WTC11 (cell line): ENCODE measurements at regions not wholly inside any gene's neighbourhood (a gene's known extent, or its start where the extent isn't known, plus 50 kb on each side); places are given as distances from the start of the nearest gene placed in this dataset.

Experiments
- ATAC-seq: fragments of 200-7000 bp; cut with Tn5 transposase; 2 replicates; pipeline ENCODE4 v1.10.0; 2021; ENCODE audit warnings: mild to moderate bottlenecking, moderate library complexity
- CTCF ChIA-PET: fragments of 300-600 bp; sonication (Branson Sonifier 250); formaldehyde crosslinking; loops from one replicate; lab custom pipeline; 2021; ENCODE audit warnings: antibody characterized with exemption; lab: Charles Lee
- POLR2A ChIA-PET: fragments of 350-600 bp; sonication (Branson Sonifier 250); formaldehyde crosslinking; loops from one replicate; lab custom pipeline; 2021; ENCODE audit warnings: antibody characterized with exemption; lab: Charles Lee
- DNase-seq: peaks from one replicate; pipeline ENCODE4 v3.0.0; 2021; ENCODE audit warnings: low spot score
- H3K27ac Mint-ChIP-seq: 2 replicates; pipeline ENCODE4 v1.8.0; 2021; ENCODE audit warnings: mixed read lengths
- H3K27me3 Mint-ChIP-seq: 2 replicates; pipeline ENCODE4 v1.8.0; 2021; ENCODE audit warnings: low read depth, mild to moderate bottlenecking, moderate library complexity, mixed read lengths
- H3K36me3 Mint-ChIP-seq: 2 replicates; pipeline ENCODE4 v1.8.0; 2021; ENCODE audit warnings: mixed read lengths
- H3K4me1 Mint-ChIP-seq: 2 replicates; pipeline ENCODE4 v1.8.0; 2022; ENCODE audit warnings: mixed read lengths
- H3K4me3 Mint-ChIP-seq: 2 replicates; pipeline ENCODE4 v1.8.0; 2021; ENCODE audit warnings: mild to moderate bottlenecking, moderate library complexity, mixed read lengths
- H3K9me3 Mint-ChIP-seq: 2 replicates; pipeline ENCODE4 v1.8.0; 2021; ENCODE audit warnings: mixed read lengths
- ELF4 ChIP-seq: sonication (generic); formaldehyde crosslinking; IDR thresholded peaks from 2 replicates; pipeline ENCODE4 v1.8.1; 2022; ENCODE audit warnings: low read depth, mild to moderate bottlenecking, moderate library complexity, missing genetic modification reagents
- ESRRA ChIP-seq: sonication (generic); formaldehyde crosslinking; IDR thresholded peaks from 2 replicates; pipeline ENCODE4 v1.8.1; 2022; ENCODE audit warnings: mild to moderate bottlenecking, missing genetic modification reagents, borderline replicate concordance
- FOXK1 ChIP-seq: sonication (generic); formaldehyde crosslinking; IDR thresholded peaks from 2 replicates; pipeline ENCODE4 v1.8.0; 2022; ENCODE audit warnings: mild to moderate bottlenecking, moderate library complexity, missing genetic modification reagents
- HMGA2 ChIP-seq: fragments of 250-450 bp; sonication (Bioruptor Pico); IDR thresholded peaks from 2 replicates; pipeline ENCODE4 v1.4.0; 2021; ENCODE audit warnings: mild to moderate bottlenecking, moderate library complexity
- NR1H2 ChIP-seq: sonication (generic); formaldehyde crosslinking; IDR thresholded peaks from 2 replicates; pipeline ENCODE4 v1.9.0; 2021; ENCODE audit warnings: mild to moderate bottlenecking, moderate library complexity, missing genetic modification reagents
- SMAD3 ChIP-seq: sonication (generic); formaldehyde crosslinking; IDR thresholded peaks from 2 replicates; pipeline ENCODE4 v1.8.0; 2022; ENCODE audit warnings: missing genetic modification reagents, mild to moderate bottlenecking, borderline replicate concordance
- SOX15 ChIP-seq: fragments of 250-450 bp; sonication (Bioruptor Pico); IDR thresholded peaks from 2 replicates; pipeline ENCODE4 v1.9.0; 2021; ENCODE audit warnings: mild to moderate bottlenecking
- TP53 ChIP-seq: sonication (generic); formaldehyde crosslinking; IDR thresholded peaks from 2 replicates; pipeline ENCODE4 v1.8.1; 2023; ENCODE audit warnings: mild to moderate bottlenecking, missing genetic modification reagents
- ZNF396 ChIP-seq: fragments of 250-450 bp; sonication (Bioruptor Pico); IDR thresholded peaks from 2 replicates; pipeline ENCODE4 v1.8.0; 2021; ENCODE audit warnings: mild to moderate bottlenecking, moderate library complexity, borderline replicate concordance
- ZNF416 ChIP-seq: fragments of 250-450 bp; sonication (Bioruptor Pico); IDR thresholded peaks from 2 replicates; pipeline ENCODE4 v1.9.0; 2021; ENCODE audit warnings: mild to moderate bottlenecking, inconsistent platforms
- ZNF423 ChIP-seq: fragments of 250-450 bp; sonication (Bioruptor Pico); IDR thresholded peaks from 2 replicates; pipeline ENCODE4 v2.1.2; 2022; ENCODE audit warnings: mild to moderate bottlenecking, moderate library complexity
- TF ChIP-seq, protein P1 (sequence below): fragments of 200-600 bp; IDR thresholded peaks from 2 replicates; pipeline ENCODE4 v1.8.0; 2022; ENCODE audit warnings: antibody characterized with exemption
- TF ChIP-seq, protein P2 (sequence below): sonication (generic); formaldehyde crosslinking; IDR thresholded peaks from 2 replicates; pipeline ENCODE4 v1.8.0; 2022; ENCODE audit warnings: missing genetic modification reagents
- TF ChIP-seq, protein P3 (sequence below): sonication (generic); formaldehyde crosslinking; IDR thresholded peaks from 2 replicates; pipeline ENCODE4 v1.8.0; 2022; ENCODE audit warnings: mild to moderate bottlenecking, missing genetic modification reagents
- TF ChIP-seq, protein P4 (sequence below): fragments of 250-450 bp; sonication (Bioruptor Pico); conservative IDR thresholded peaks from 2 replicates; pipeline ENCODE4 v1.9.0; 2021; ENCODE audit warnings: mild to moderate bottlenecking
- TF ChIP-seq, protein P5 (sequence below): fragments of 250-450 bp; sonication (Bioruptor Pico); IDR thresholded peaks from 2 replicates; pipeline ENCODE4 v1.9.0; 2021; ENCODE audit warnings: mild to moderate bottlenecking

DNA sequence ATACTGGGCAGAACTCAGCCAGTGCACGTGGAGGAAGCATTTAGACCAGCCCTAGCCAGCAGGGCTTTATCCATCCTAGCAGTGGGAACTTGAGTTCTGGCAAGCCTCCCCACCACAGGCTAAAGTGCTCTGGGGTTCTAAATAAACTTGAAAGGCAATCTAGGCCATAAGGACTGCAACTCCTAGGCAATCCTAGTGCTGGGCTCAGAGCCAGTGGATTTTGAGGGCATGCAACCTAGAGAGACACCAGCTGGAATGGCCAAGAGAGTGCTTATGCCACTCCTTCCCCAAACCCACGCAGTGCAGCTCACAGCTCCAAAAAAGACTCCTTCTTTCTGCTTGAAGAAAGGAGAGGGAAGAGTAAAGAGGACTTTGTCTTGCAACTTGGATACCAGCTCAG is 70.5 kb upstream of the APOBEC4 start:
- no peaks in the 10 kb centered on the region for H3K27me3 Mint-ChIP-seq
- ATAC-seq (no peak), DNase-seq (no peak)
- H3K9me3 Mint-ChIP-seq: peaks cover 7% of the 10 kb centered on the region
- CTCF ChIA-PET: no interaction called here
- TF ChIP-seq, protein P1, sequence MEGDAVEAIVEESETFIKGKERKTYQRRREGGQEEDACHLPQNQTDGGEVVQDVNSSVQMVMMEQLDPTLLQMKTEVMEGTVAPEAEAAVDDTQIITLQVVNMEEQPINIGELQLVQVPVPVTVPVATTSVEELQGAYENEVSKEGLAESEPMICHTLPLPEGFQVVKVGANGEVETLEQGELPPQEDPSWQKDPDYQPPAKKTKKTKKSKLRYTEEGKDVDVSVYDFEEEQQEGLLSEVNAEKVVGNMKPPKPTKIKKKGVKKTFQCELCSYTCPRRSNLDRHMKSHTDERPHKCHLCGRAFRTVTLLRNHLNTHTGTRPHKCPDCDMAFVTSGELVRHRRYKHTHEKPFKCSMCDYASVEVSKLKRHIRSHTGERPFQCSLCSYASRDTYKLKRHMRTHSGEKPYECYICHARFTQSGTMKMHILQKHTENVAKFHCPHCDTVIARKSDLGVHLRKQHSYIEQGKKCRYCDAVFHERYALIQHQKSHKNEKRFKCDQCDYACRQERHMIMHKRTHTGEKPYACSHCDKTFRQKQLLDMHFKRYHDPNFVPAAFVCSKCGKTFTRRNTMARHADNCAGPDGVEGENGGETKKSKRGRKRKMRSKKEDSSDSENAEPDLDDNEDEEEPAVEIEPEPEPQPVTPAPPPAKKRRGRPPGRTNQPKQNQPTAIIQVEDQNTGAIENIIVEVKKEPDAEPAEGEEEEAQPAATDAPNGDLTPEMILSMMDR: no peak
- TF ChIP-seq ESRRA (CRISPR knock-in tag) (no peak), TP53 (CRISPR knock-in tag) (no peak), ZNF416 (CRISPR knock-in tag) (no peak), HMGA2 (no peak), NR1H2 (CRISPR knock-in tag) (no peak)
- POLR2A ChIA-PET: no interaction called here
- H3K4me1 Mint-ChIP-seq: peaks cover 4% of the 10 kb centered on the region
- H3K4me3 Mint-ChIP-seq: no peak overlapping the region
- no peaks in the 10 kb centered on the region for H3K36me3 Mint-ChIP-seq
- H3K27ac Mint-ChIP-seq: no peak overlapping the region

DNA sequence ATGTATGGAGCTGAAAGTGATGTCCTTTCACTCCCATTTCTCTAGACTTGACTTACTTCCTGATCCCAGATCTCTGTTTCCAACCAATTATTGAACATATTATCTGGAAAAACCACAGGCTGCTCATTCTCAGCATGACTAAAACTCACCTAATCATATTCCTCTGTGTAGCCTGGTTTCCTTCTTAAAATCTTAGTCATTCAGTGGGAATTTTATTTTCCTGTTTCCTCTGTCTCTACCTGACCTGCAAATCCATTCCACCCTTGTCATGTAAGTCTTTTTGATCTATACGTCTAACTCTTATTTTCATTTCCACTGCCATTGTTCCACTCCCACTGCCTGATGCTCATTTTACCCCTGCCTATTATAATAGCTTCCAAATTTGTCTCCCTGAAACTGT is 67.9 kb upstream of the APOBEC4 start:
- ATAC-seq: no peak
- TF ChIP-seq SMAD3 (CRISPR knock-in tag) (no peak), SOX15 (CRISPR knock-in tag) (no peak), ELF4 (CRISPR knock-in tag) (no peak), ZNF423 (no peak), ZNF396 (CRISPR knock-in tag) (no peak), FOXK1 (CRISPR knock-in tag) (no peak)
- TF ChIP-seq, protein P2, sequence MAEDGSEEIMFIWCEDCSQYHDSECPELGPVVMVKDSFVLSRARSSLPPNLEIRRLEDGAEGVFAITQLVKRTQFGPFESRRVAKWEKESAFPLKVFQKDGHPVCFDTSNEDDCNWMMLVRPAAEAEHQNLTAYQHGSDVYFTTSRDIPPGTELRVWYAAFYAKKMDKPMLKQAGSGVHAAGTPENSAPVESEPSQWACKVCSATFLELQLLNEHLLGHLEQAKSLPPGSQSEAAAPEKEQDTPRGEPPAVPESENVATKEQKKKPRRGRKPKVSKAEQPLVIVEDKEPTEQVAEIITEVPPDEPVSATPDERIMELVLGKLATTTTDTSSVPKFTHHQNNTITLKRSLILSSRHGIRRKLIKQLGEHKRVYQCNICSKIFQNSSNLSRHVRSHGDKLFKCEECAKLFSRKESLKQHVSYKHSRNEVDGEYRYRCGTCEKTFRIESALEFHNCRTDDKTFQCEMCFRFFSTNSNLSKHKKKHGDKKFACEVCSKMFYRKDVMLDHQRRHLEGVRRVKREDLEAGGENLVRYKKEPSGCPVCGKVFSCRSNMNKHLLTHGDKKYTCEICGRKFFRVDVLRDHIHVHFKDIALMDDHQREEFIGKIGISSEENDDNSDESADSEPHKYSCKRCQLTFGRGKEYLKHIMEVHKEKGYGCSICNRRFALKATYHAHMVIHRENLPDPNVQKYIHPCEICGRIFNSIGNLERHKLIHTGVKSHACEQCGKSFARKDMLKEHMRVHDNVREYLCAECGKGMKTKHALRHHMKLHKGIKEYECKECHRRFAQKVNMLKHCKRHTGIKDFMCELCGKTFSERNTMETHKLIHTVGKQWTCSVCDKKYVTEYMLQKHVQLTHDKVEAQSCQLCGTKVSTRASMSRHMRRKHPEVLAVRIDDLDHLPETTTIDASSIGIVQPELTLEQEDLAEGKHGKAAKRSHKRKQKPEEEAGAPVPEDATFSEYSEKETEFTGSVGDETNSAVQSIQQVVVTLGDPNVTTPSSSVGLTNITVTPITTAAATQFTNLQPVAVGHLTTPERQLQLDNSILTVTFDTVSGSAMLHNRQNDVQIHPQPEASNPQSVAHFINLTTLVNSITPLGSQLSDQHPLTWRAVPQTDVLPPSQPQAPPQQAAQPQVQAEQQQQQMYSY (CRISPR knock-in tag): no peak
- TF ChIP-seq, protein P3, sequence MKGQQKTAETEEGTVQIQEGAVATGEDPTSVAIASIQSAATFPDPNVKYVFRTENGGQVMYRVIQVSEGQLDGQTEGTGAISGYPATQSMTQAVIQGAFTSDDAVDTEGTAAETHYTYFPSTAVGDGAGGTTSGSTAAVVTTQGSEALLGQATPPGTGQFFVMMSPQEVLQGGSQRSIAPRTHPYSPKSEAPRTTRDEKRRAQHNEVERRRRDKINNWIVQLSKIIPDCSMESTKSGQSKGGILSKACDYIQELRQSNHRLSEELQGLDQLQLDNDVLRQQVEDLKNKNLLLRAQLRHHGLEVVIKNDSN: no peak
- TF ChIP-seq, protein P4, sequence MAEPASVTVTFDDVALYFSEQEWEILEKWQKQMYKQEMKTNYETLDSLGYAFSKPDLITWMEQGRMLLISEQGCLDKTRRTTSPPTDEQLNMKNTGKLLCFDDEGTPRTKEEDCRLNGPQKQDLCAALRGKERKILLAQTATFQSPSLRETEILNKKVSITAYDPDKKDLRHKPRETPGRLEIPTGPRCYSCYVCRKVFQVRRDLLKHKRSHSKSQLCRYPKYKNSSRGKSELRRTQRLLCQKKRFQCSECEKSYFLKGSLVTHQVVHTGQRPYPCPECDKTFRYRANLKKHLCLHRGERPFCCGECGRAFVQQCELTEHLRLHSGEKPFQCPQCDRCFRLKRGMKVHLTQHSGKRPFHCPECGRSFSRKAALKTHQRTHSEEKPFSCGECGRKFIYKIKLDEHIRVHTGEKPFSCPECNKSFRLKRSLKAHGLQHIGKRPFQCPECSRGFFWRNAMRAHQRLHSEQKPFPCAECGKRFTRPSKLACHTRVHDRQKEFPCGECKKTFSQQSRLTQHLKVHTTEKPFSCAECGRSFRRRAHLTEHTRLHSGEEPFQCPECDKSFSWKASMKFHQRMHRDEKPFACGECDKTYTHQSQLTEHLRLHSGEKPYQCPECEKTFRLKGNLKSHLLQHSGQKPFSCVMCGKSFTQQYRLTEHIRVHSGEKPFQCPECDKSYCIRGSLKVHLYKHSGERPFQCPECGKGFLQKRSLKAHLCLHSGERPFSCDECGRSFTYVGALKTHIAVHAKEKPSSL (CRISPR knock-in tag): no peak
- TF ChIP-seq, protein P5, sequence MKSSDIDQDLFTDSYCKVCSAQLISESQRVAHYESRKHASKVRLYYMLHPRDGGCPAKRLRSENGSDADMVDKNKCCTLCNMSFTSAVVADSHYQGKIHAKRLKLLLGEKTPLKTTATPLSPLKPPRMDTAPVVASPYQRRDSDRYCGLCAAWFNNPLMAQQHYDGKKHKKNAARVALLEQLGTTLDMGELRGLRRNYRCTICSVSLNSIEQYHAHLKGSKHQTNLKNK (CRISPR knock-in tag): no peak
- H3K27me3 Mint-ChIP-seq: no peaks in the 10 kb centered on the region
- DNase-seq: no peak
- POLR2A ChIA-PET: no interaction called here
- H3K27ac Mint-ChIP-seq: no peak overlapping the region
- no peak overlapping the region for H3K4me3 Mint-ChIP-seq
- H3K9me3 Mint-ChIP-seq: no peaks in the 10 kb centered on the region
- CTCF ChIA-PET: no interaction called here
- peaks cover 4% of the 10 kb centered on the region for H3K4me1 Mint-ChIP-seq
- no peaks in the 10 kb centered on the region for H3K36me3 Mint-ChIP-seq
